Mammary epithelial cell (primary cell): ENCODE measurements at regions not wholly inside any gene's neighbourhood (a gene's known extent, or its start where the extent isn't known, plus 50 kb on each side); places are given as distances from the start of the nearest gene placed in this dataset.

Experiments
- CTCF ChIP-seq, 2 donors: IDR thresholded peaks in 1 of 2; conservative IDR thresholded peaks in 1 of 2; 2 replicates each; pipeline ENCODE4 v1.5.1; 2011 to 2012; ENCODE audit warnings: inconsistent platforms in 2 of 2, low read length in 2 of 2, mild to moderate bottlenecking in 2 of 2, control low read depth in 1 of 2, low read depth in 1 of 2; ENCODE audit not compliant: insufficient read depth in 1 of 2; ENCODE audit errors: extremely low read depth in 1 of 2
- EZH2 ChIP-seq: IDR thresholded peaks from 2 replicates; pipeline ENCODE4 v1.6.1; 2012; ENCODE audit warnings: low read length, inconsistent platforms, borderline replicate concordance

- TF ChIP-seq CTCF (conservative IDR thresholded peaks at IDR 0.05 in 1 of 2, IDR thresholded peaks at IDR 0.05 in 1 of 2; ENCODE audit: extremely low read depth in 1 of 2, insufficient read depth in 1 of 2, low read depth in 1 of 2, low read length in 2 of 2) (no peak), EZH2 (no peak)
These were observed 700.4 kb upstream of the TBX3 start for GRCh38 chr12:115384391-115384790.
